DOHH2 (cell line): ENCODE measurements at regions not wholly inside any gene's neighbourhood (a gene's known extent, or its start where the extent isn't known, plus 50 kb on each side); places are given as distances from the start of the nearest gene placed in this dataset.

Source experiments
- H3F3A ChIP-seq: fragments of 200-600 bp; sonication (generic), shearing (Covaris generic); 2 replicates; pipeline ENCODE4 v1.6.0; 2016; ENCODE audit warnings: antibody characterized with exemption, mild to moderate bottlenecking; ENCODE audit not compliant: control insufficient read depth, insufficient read depth
- H3K27ac ChIP-seq: fragments of 200-600 bp; sonication (generic); 2 replicates; pipeline ENCODE4 v1.5.1; 2014; ENCODE audit warnings: low read depth, mild to moderate bottlenecking, low read length, moderate library complexity
- H3K27me3 ChIP-seq: fragments of 200-600 bp; sonication (generic); 2 replicates; pipeline ENCODE4 v1.6.1; 2014; ENCODE audit warnings: mild to moderate bottlenecking, low read length, mixed read lengths; ENCODE audit not compliant: control insufficient read depth
- H3K36me3 ChIP-seq: fragments of 200-600 bp; sonication (generic); 2 replicates; pipeline ENCODE4 v1.6.1; 2014; ENCODE audit warnings: mild to moderate bottlenecking, low read length, moderate library complexity, mixed read lengths; ENCODE audit not compliant: control insufficient read depth
- H3K4me1 ChIP-seq: fragments of 200-600 bp; sonication (generic); 2 replicates; pipeline ENCODE4 v1.6.1; 2014; ENCODE audit warnings: mild to moderate bottlenecking, low read length, mixed read lengths; ENCODE audit not compliant: control insufficient read depth
- H3K4me2 ChIP-seq: fragments of 200-600 bp; sonication (generic); 2 replicates; pipeline ENCODE4 v1.6.0; 2014; ENCODE audit warnings: mild to moderate bottlenecking, low read length, moderate library complexity
- H3K4me3 ChIP-seq: fragments of 200-600 bp; sonication (generic); 2 replicates; pipeline ENCODE4 v1.5.1; 2014; ENCODE audit warnings: mild to moderate bottlenecking, low read length, mixed read lengths
- H3K79me2 ChIP-seq: fragments of 200-600 bp; sonication (generic); 2 replicates; pipeline ENCODE4 v1.6.1; 2014; ENCODE audit warnings: mild to moderate bottlenecking, low read length, mixed read lengths; ENCODE audit not compliant: control insufficient read depth
- H3K9me2 ChIP-seq: fragments of 200-600 bp; sonication (generic); replicated peaks from 2 replicates; pipeline ENCODE4 v1.6.1; 2014; ENCODE audit warnings: mild to moderate bottlenecking, low read length, mixed read lengths; ENCODE audit not compliant: control insufficient read depth
- H3K9me3 ChIP-seq: fragments of 200-600 bp; sonication (generic); 2 replicates; pipeline ENCODE4 v1.6.1; 2014; ENCODE audit warnings: antibody characterized with exemption, low read length, mixed read lengths; ENCODE audit not compliant: control insufficient read depth, insufficient read depth
- H4K20me1 ChIP-seq: fragments of 200-600 bp; sonication (generic); 2 replicates; pipeline ENCODE4 v1.6.0; 2014; ENCODE audit warnings: low read depth, mild to moderate bottlenecking, antibody characterized with exemption, low read length, moderate library complexity; ENCODE audit not compliant: control insufficient read depth, insufficient read depth
- CTCF ChIP-seq: fragments of 200-600 bp; sonication (generic); IDR thresholded peaks from one replicate; pipeline ENCODE4 v1.5.1; 2014; ENCODE audit warnings: antibody characterized with exemption, mild to moderate bottlenecking, low read depth, low read length; ENCODE audit not compliant: poor library complexity, severe bottlenecking
- EZH2phosphoT487 ChIP-seq: fragments of 200-600 bp; sonication (generic); IDR thresholded peaks from 2 replicates; pipeline ENCODE4 v1.6.1; 2017; ENCODE audit warnings: borderline replicate concordance, mild to moderate bottlenecking, antibody characterized with exemption, low read length, moderate library complexity, mixed read lengths

GRCh38 chr12:77382096-77382742 is 316.9 kb upstream of the E2F7 start:
- no peaks in the 10 kb centered on the region for H3K4me1 ChIP-seq
- TF ChIP-seq EZH2phosphoT487 = no peak
- TF ChIP-seq CTCF = no peak

GRCh38 chr12:77377622-77378021 is 312.3 kb upstream of the E2F7 start:
- H3K79me2 ChIP-seq = no peaks in the 10 kb centered on the region
- no peaks in the 10 kb centered on the region for H4K20me1 ChIP-seq
- H3K36me3 ChIP-seq = no peaks in the 10 kb centered on the region
- no peaks in the 10 kb centered on the region for H3K4me1 ChIP-seq
- H3K9me2 ChIP-seq = no peaks in the 10 kb centered on the region
- H3K27me3 ChIP-seq = no peaks in the 10 kb centered on the region
- no peaks in the 10 kb centered on the region for H3K9me3 ChIP-seq
- no peak overlapping the region for H3K27ac ChIP-seq
- H3K4me3 ChIP-seq = no peak overlapping the region
- TF ChIP-seq EZH2phosphoT487 (no peak), CTCF (no peak)
- no peak overlapping the region for H3K4me2 ChIP-seq
- no peaks in the 10 kb centered on the region for H3F3A ChIP-seq

More at GRCh38 chr12:77382096-77382742, 316.9 kb upstream of the E2F7 start:
- H3K36me3 ChIP-seq = no peaks in the 10 kb centered on the region
- H3K9me2 ChIP-seq = no peaks in the 10 kb centered on the region
- no peak overlapping the region for H3K27ac ChIP-seq
- no peak overlapping the region for H3K4me3 ChIP-seq
- no peaks in the 10 kb centered on the region for H3K79me2 ChIP-seq
- no peak overlapping the region for H3K4me2 ChIP-seq
- H3K27me3 ChIP-seq = no peaks in the 10 kb centered on the region
- H4K20me1 ChIP-seq = no peaks in the 10 kb centered on the region
- H3K9me3 ChIP-seq = no peaks in the 10 kb centered on the region
- no peaks in the 10 kb centered on the region for H3F3A ChIP-seq

- Histone ChIP-seq H3K36me3 (no peaks in the 10 kb centered on the region), H3K9me2 (no peaks in the 10 kb centered on the region), H3K79me2 (no peaks in the 10 kb centered on the region), H3K4me1 (no peaks in the 10 kb centered on the region), H3F3A (no peaks in the 10 kb centered on the region), H4K20me1 (no peaks in the 10 kb centered on the region), H3K4me2 (no peak overlapping the region), H3K27me3 (no peaks in the 10 kb centered on the region), H3K9me3 (no peaks in the 10 kb centered on the region), H3K4me3 (no peak overlapping the region), H3K27ac (no peak overlapping the region)
- TF ChIP-seq EZH2phosphoT487 (no peak), CTCF (no peak)
Observed at GRCh38 chr12:77377116-77377515, 311.7 kb upstream of the E2F7 start.
